ENCODE measurements at regions not wholly inside any gene's neighbourhood (a gene's known extent, or its start where the extent isn't known, plus 50 kb on each side); places are given as distances from the start of the nearest gene placed in this dataset.

DNA sequence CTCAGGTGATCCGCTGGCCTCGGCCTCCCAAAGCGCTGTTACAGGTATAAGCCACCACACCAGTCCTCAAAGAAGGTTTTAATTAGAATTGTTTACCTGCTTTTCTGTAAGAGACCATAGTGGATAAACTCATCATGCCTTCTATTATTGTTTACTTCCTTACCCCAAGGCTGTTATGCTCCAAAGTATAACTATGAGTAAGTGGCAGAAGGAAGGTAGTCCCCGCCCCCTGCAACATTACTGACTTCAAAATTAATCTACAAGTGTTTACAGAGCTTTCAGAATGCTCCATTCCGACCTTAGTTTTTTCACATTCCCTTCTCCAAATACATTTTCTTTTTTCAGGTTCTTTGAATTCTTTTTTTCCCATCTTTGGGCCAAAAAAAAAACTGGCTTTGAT is 480.5 kb upstream of the NOX3 start:
- TF ChIP-seq CTCF (conservative IDR thresholded peaks at IDR 0.05; ENCODE audit: low read length) (no peak), EZH2phosphoT487 (IDR thresholded peaks at IDR 0.05; ENCODE audit: borderline replicate concordance, low read depth, low read length) (no peak)

Data from OCI-LY7 (cell line).